H1 (cell line): ENCODE measurements at regions not wholly inside any gene's neighbourhood (a gene's known extent, or its start where the extent isn't known, plus 50 kb on each side); places are given as distances from the start of the nearest gene placed in this dataset.

Experiments used
- CTCF ChIA-PET: fragments of 300-600 bp; sonication (Branson Sonifier 250); formaldehyde crosslinking; loops from one replicate; lab custom pipeline; 2021; ENCODE audit not compliant: partially characterized antibody; lab: Charles Lee
- POLR2A ChIA-PET: fragments of 300-600 bp; sonication (Branson Sonifier 250); formaldehyde crosslinking; loops from one replicate; lab custom pipeline; 2021; ENCODE audit warnings: inconsistent platforms; ENCODE audit not compliant: partially characterized antibody; lab: Charles Lee
- DNase-seq, 2 experiments: peaks; one replicate each; pipeline versions ENCODE4 v3.0.0 to v3.0.0-alpha.2; 2010 to 2022; ENCODE audit warnings: low spot score in 2 of 2, low read depth in 1 of 2, mixed read lengths in 1 of 2
- FAIRE-seq: peaks from 2 replicates; lab custom pipeline; 2011; peaks lifted over from hg19 to GRCh38; lab: Jason Lieb, UNC
- H2AFZ ChIP-seq: 2 replicates; pipeline ENCODE4 v1.8.1; 2012; ENCODE audit warnings: low read length, inconsistent platforms
- H2AK5ac ChIP-seq: 2 replicates; pipeline ENCODE4 v1.6.1; 2013; ENCODE audit warnings: low read depth, low read length
- H2BK120ac ChIP-seq: replicated peaks from 2 replicates; pipeline ENCODE3; 2013; ENCODE audit warnings: low read depth, low read length, inconsistent platforms
- H2BK12ac ChIP-seq: 2 replicates; pipeline ENCODE4 v1.6.1; 2013; ENCODE audit warnings: low read depth, low read length
- H2BK15ac ChIP-seq: 2 replicates; pipeline ENCODE4 v1.6.1; 2013; ENCODE audit warnings: low read length
- H2BK20ac ChIP-seq: 2 replicates; pipeline ENCODE4 v1.6.1; 2013; ENCODE audit warnings: low read length
- H2BK5ac ChIP-seq: 2 replicates; pipeline ENCODE4 v1.6.1; 2013; ENCODE audit warnings: low read depth, low read length
- H3K14ac ChIP-seq: 2 replicates; pipeline ENCODE4 v1.6.1; 2013; ENCODE audit warnings: inconsistent platforms; ENCODE audit not compliant: insufficient read length
- H3K18ac ChIP-seq: 2 replicates; pipeline ENCODE4 v1.6.1; 2013; ENCODE audit warnings: low read length; ENCODE audit errors: extremely low read depth
- H3K23ac ChIP-seq: 2 replicates; pipeline ENCODE4 v1.6.1; 2013; ENCODE audit warnings: inconsistent platforms; ENCODE audit not compliant: insufficient read length
- H3K23me2 ChIP-seq: 2 replicates; pipeline ENCODE4 v1.6.1; 2013; ENCODE audit warnings: low read depth, low read length
- H3K27ac ChIP-seq: 2 replicates; pipeline ENCODE4 v1.6.1; 2011; ENCODE audit warnings: low read depth, low read length, inconsistent platforms
- H3K27me3 ChIP-seq, 4 experiments: replicated peaks in 1 of 4; 1 replicate in 1 of 4; 2 replicates in 3 of 4; pipeline versions ENCODE4 v1.6.1 to v1.8.1; 2011 to 2013; ENCODE audit warnings: low read length in 3 of 4, mild to moderate bottlenecking in 3 of 4, inconsistent platforms in 2 of 4, mixed read lengths in 2 of 4, moderate library complexity in 1 of 4; ENCODE audit not compliant: control insufficient read depth in 3 of 4, insufficient read depth in 3 of 4; ENCODE audit errors: extremely low read depth in 1 of 4
- H3K36me3 ChIP-seq, 4 experiments: 2 replicates each; pipeline versions ENCODE4 v1.6.1 to v1.8.1; 2011 to 2013; ENCODE audit warnings: mild to moderate bottlenecking in 4 of 4, low read length in 3 of 4, moderate library complexity in 2 of 4, control low read depth in 1 of 4, inconsistent platforms in 1 of 4; ENCODE audit not compliant: insufficient read depth in 4 of 4, control insufficient read depth in 2 of 4
- H3K4ac ChIP-seq: replicated peaks from 2 replicates; pipeline ENCODE3; 2013; ENCODE audit warnings: low read length, low read depth, mixed read lengths, inconsistent platforms; ENCODE audit not compliant: insufficient read length
- H3K4me1 ChIP-seq, 4 experiments: replicated peaks in 1 of 4; 1 replicate in 1 of 4; 2 replicates in 3 of 4; pipeline versions ENCODE4 v1.6.1 to v1.8.1; 2011 to 2013; ENCODE audit warnings: low read length in 3 of 4, inconsistent platforms in 2 of 4, mixed read lengths in 1 of 4; ENCODE audit not compliant: insufficient read depth in 4 of 4, control insufficient read depth in 3 of 4
- H3K4me2 ChIP-seq, 2 experiments: 2 replicates each; pipeline versions ENCODE4 v1.6.1 to v1.8.1; 2011 to 2013; ENCODE audit warnings: low read depth in 2 of 2, low read length in 2 of 2, control low read depth in 1 of 2, inconsistent platforms in 1 of 2, mild to moderate bottlenecking in 1 of 2; ENCODE audit not compliant: insufficient read depth in 1 of 2
- H3K4me3 ChIP-seq, 4 experiments: fragments of 200-600, 300-600 bp in 1 of 4; sonication (generic), shearing (Covaris generic), sonication (Bioruptor Twin) in 1 of 4; 2 replicates each; pipeline versions ENCODE4 v1.5.1 to v1.8.1; 2011 to 2016; ENCODE audit warnings: low read length in 4 of 4, low read depth in 3 of 4, control low read depth in 2 of 4, inconsistent platforms in 2 of 4, mild to moderate bottlenecking in 2 of 4, mixed read lengths in 1 of 4, moderate library complexity in 1 of 4; ENCODE audit not compliant: insufficient read depth in 2 of 4; ENCODE audit errors: extremely low read depth in 1 of 4
- H3K56ac ChIP-seq: replicated peaks from 2 replicates; pipeline ENCODE3; 2013; ENCODE audit warnings: low read depth, mild to moderate bottlenecking, mixed read lengths, low read length, inconsistent platforms; ENCODE audit not compliant: insufficient read length
- H3K79me1 ChIP-seq: 2 replicates; pipeline ENCODE4 v1.6.1; 2013; ENCODE audit warnings: low read depth, low read length, control low read depth
- H3K79me2 ChIP-seq, 2 experiments: 2 replicates each; pipeline versions ENCODE4 v1.6.1 to v1.8.1; 2012 to 2013; ENCODE audit warnings: low read length in 2 of 2, mild to moderate bottlenecking in 2 of 2, inconsistent platforms in 1 of 2; ENCODE audit not compliant: insufficient read depth in 2 of 2, control insufficient read depth in 1 of 2
- H3K9ac ChIP-seq, 4 experiments: replicated peaks in 1 of 4; 1 replicate in 1 of 4; 2 replicates in 3 of 4; pipeline versions ENCODE4 v1.6.1 to v1.8.1; 2011 to 2013; ENCODE audit warnings: low read depth in 3 of 4, low read length in 3 of 4, control low read depth in 2 of 4, mild to moderate bottlenecking in 2 of 4, moderate library complexity in 2 of 4, inconsistent platforms in 1 of 4; ENCODE audit errors: extremely low read depth in 1 of 4
- H3K9me3 ChIP-seq, 2 experiments: 2 replicates each; pipeline versions ENCODE4 v1.6.1 to v1.8.1; 2012 to 2013; ENCODE audit warnings: mild to moderate bottlenecking in 2 of 2, moderate library complexity in 2 of 2, control low read depth in 1 of 2, inconsistent platforms in 1 of 2, low read depth in 1 of 2, low read length in 1 of 2, mixed read lengths in 1 of 2; ENCODE audit not compliant: insufficient read depth in 2 of 2
- H4K20me1 ChIP-seq, 2 experiments: replicated peaks in 1 of 2; 2 replicates each; pipeline versions ENCODE3 to v1.8.1; 2011 to 2013; ENCODE audit warnings: inconsistent platforms in 2 of 2, low read length in 2 of 2, mild to moderate bottlenecking in 1 of 2; ENCODE audit not compliant: insufficient read depth in 2 of 2, control insufficient read depth in 1 of 2
- H4K5ac ChIP-seq: 2 replicates; pipeline ENCODE4 v1.6.1; 2013; ENCODE audit warnings: low read length, low read depth, mixed read lengths, inconsistent platforms; ENCODE audit not compliant: insufficient read length
- H4K8ac ChIP-seq: 2 replicates; pipeline ENCODE4 v1.8.0; 2013; ENCODE audit warnings: mild to moderate bottlenecking, moderate library complexity, low read length, inconsistent platforms; ENCODE audit not compliant: insufficient read depth; ENCODE audit errors: extremely low read depth
- H4K91ac ChIP-seq: replicated peaks from 2 replicates; pipeline ENCODE3; 2013; ENCODE audit warnings: low read length, mixed read lengths, inconsistent platforms; ENCODE audit not compliant: insufficient read length
- ATF3 ChIP-seq: IDR thresholded peaks from 2 replicates; pipeline ENCODE4 v1.6.1; 2011; ENCODE audit warnings: low read depth, mild to moderate bottlenecking, low read length; ENCODE audit not compliant: insufficient read depth
- BRCA1 ChIP-seq: IDR thresholded peaks from 2 replicates; pipeline ENCODE4 v1.6.1; 2012; ENCODE audit warnings: low read depth, low read length, improper control_type of control experiment
- CBX8 ChIP-seq: fragments of 300-800, 300-1000 bp; sonication (generic); IDR thresholded peaks from 2 replicates; pipeline ENCODE4 v1.7.1; 2016; ENCODE audit warnings: low read depth, low read length, borderline replicate concordance
- EZH2 ChIP-seq: fragments of 200-600 bp; sonication (generic); IDR thresholded peaks from 2 replicates; pipeline ENCODE4 v1.7.1; 2012; ENCODE audit warnings: low read depth, mild to moderate bottlenecking, moderate library complexity, low read length, inconsistent platforms; ENCODE audit not compliant: severe bottlenecking
- HDAC6 ChIP-seq: IDR thresholded peaks from one replicate; pipeline ENCODE4 v1.7.1; 2012; ENCODE audit warnings: low read depth, mild to moderate bottlenecking, inconsistent platforms, low read length, moderate library complexity
- KDM5A ChIP-seq: fragments of 200-600 bp; IDR thresholded peaks from 2 replicates; pipeline ENCODE4 v1.7.1; 2012; ENCODE audit warnings: mild to moderate bottlenecking, low read length, inconsistent platforms, mixed read lengths
- MAFK ChIP-seq: IDR thresholded peaks from 2 replicates; pipeline ENCODE4 v1.6.1; 2012; ENCODE audit warnings: low read depth, mild to moderate bottlenecking, improper control_type of control experiment, low read length
- RNF2 ChIP-seq: fragments of 200-900, 300-1000 bp; sonication (generic); IDR thresholded peaks from 2 replicates; pipeline ENCODE4 v1.7.1; 2016; ENCODE audit warnings: borderline replicate concordance, low read depth, mild to moderate bottlenecking, antibody characterized with exemption, low read length; ENCODE audit not compliant: poor library complexity, severe bottlenecking; ENCODE audit errors: missing control alignments
- TAF7 ChIP-seq: optimal IDR thresholded peaks from 2 replicates; pipeline ENCODE3; 2011; ENCODE audit warnings: low read depth, mild to moderate bottlenecking, inconsistent platforms, low read length, moderate library complexity, borderline replicate concordance
- WGBS, 2 experiments: shearing (Covaris generic) in 1 of 2; methylation state at CpG; one replicate each; pipeline versions ENCODE4 v1.1.6 to v1.1.7; 2013 to 2015; ENCODE audit warnings: low lambda C conversion rate in 2 of 2, mixed read lengths in 2 of 2, inconsistent platforms in 1 of 2, low coverage in 1 of 2, missing lambda C conversion rate in 1 of 2; ENCODE audit not compliant: insufficient replicate concordance in 2 of 2, insufficient coverage in 1 of 2, insufficient read length in 1 of 2; ENCODE audit errors: extremely low coverage in 1 of 2, missing lambda C conversion rate in 1 of 2; 5-methylcytosine and 5-hydroxymethylcytosine counted together
- TF ChIP-seq, protein P1 (sequence below): IDR thresholded peaks from 2 replicates; pipeline ENCODE4 v1.6.1; 2012; ENCODE audit warnings: inconsistent platforms
- TF ChIP-seq, protein P2 (sequence below), 3 experiments: IDR thresholded peaks; 1 replicate in 2 of 3; 2 replicates in 1 of 3; pipeline versions ENCODE4 v1.5.1 to v1.6.1; 2011; ENCODE audit warnings: low read length in 3 of 3, mild to moderate bottlenecking in 3 of 3, inconsistent platforms in 2 of 3, low read depth in 1 of 3, moderate library complexity in 1 of 3; ENCODE audit not compliant: insufficient read depth in 1 of 3; ENCODE audit errors: control extremely low read depth in 1 of 3

- Histone ChIP-seq H3K56ac (no peak overlapping the region), H2AK5ac (no peak overlapping the region), H4K8ac (no peak overlapping the region), H3K9ac (no peak overlapping the region), H3K79me1 (no peaks in the 10 kb centered on the region), H3K9me3 (no peaks in the 10 kb centered on the region), H2BK15ac (no peak overlapping the region), H3K27me3 (no peaks in the 10 kb centered on the region), H3K4me2 (no peak overlapping the region), H3K23ac (no peak overlapping the region), H3K18ac (no peak overlapping the region), H2BK5ac (no peak overlapping the region), H2BK20ac (no peak overlapping the region), H3K36me3 (no peaks in the 10 kb centered on the region), H4K5ac (no peak overlapping the region), H3K79me2 (no peaks in the 10 kb centered on the region), H3K27ac (no peak overlapping the region), H3K23me2 (no peaks in the 10 kb centered on the region), H4K20me1 (no peaks in the 10 kb centered on the region), H3K4ac (no peak overlapping the region), H4K91ac (no peak overlapping the region), H3K14ac (peak overlapping the region; percentile 63), H2BK12ac (no peak overlapping the region), H2BK120ac (no peak overlapping the region), H3K4me1 (no peaks in the 10 kb centered on the region), H2AFZ (peak overlapping the region; percentile 18), H3K4me3 (no peak overlapping the region)
- 79% methylated on average over 3 of the region's 3 CpGs; no CpG with 5 or more reads in 1 of the 2 experiments for WGBS, 2 experiments
- no peak for DNase-seq
- no peak for FAIRE-seq
- ChIA-PET CTCF (interaction anchor here (0.6 to 1.6 kb wide), 3 partner anchors 9 to 51 kb away, joined by 3 read pairs; no protein-coding TSS in a partner anchor), POLR2A (no interaction called here)
- TF ChIP-seq HDAC6 (no peak), MAFK (no peak), RNF2 (no peak), KDM5A (no peak), TAF7 (no peak), EZH2 (no peak), CBX8 (no peak), BRCA1 (no peak), ATF3 (no peak)
- TF ChIP-seq, protein P1, sequence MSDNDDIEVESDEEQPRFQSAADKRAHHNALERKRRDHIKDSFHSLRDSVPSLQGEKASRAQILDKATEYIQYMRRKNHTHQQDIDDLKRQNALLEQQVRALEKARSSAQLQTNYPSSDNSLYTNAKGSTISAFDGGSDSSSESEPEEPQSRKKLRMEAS: no peak
- TF ChIP-seq, protein P2, sequence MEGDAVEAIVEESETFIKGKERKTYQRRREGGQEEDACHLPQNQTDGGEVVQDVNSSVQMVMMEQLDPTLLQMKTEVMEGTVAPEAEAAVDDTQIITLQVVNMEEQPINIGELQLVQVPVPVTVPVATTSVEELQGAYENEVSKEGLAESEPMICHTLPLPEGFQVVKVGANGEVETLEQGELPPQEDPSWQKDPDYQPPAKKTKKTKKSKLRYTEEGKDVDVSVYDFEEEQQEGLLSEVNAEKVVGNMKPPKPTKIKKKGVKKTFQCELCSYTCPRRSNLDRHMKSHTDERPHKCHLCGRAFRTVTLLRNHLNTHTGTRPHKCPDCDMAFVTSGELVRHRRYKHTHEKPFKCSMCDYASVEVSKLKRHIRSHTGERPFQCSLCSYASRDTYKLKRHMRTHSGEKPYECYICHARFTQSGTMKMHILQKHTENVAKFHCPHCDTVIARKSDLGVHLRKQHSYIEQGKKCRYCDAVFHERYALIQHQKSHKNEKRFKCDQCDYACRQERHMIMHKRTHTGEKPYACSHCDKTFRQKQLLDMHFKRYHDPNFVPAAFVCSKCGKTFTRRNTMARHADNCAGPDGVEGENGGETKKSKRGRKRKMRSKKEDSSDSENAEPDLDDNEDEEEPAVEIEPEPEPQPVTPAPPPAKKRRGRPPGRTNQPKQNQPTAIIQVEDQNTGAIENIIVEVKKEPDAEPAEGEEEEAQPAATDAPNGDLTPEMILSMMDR (IDR thresholded peaks at IDR 0.05; ENCODE audit: control extremely low read depth in 1 of 3, insufficient read depth in 1 of 3, low read depth in 1 of 3, low read length in 3 of 3): no peak
These were observed 213.7 kb downstream of the HTR7 start for GRCh38 chr10:90644165-90644564.
